ENCODE measurements at regions not wholly inside any gene's neighbourhood (a gene's known extent, or its start where the extent isn't known, plus 50 kb on each side); places are given as distances from the start of the nearest gene placed in this dataset.

GRCh38 chr5:116922532-116922931, 347.9 kb upstream of the SEMA6A start:
- no peaks in the 10 kb centered on the region for H4K20me1 ChIP-seq (ENCODE audit: control insufficient read depth, insufficient read depth)
- no peaks in the 10 kb centered on the region for H3K27me3 ChIP-seq (replicated peaks in 1 of 2; ENCODE audit: control insufficient read depth in 2 of 2, insufficient read depth in 2 of 2, low read length in 1 of 2)
- CTCF ChIA-PET, result no interaction called here
- H3K4me3 ChIP-seq, result no peak overlapping the region
- FAIRE-seq, result peak; percentile 88
- no peaks in the 10 kb centered on the region for H3K36me3 ChIP-seq (ENCODE audit: control insufficient read depth in 2 of 2, insufficient read depth in 2 of 2, low read length in 1 of 2)
- BruUV-seq (replicated peaks), result no TSS peak
- H3K9me3 ChIP-seq (replicated peaks; ENCODE audit: control insufficient read depth, insufficient read depth, low read length), result no peaks in the 10 kb centered on the region
- peak; percentile 93 for ATAC-seq
- peak; percentile 41 for DNase-seq (ENCODE audit: low read depth, low spot score)
- TF ChIP-seq CEBPZ (IDR thresholded peaks at IDR 0.05; ENCODE audit: low read depth, low read length) (no peak), ATF7 (IDR thresholded peaks at IDR 0.05; ENCODE audit: low read depth) (peak; percentile 44; the same call in 1 of the 2 replicates), RELB (IDR thresholded peaks at IDR 0.05; ENCODE audit: low read depth) (0 out of 2 replicates have a peak, but pooled peaks have one; percentile 41), IKZF2 (IDR thresholded peaks at IDR 0.05) (peak; percentile 50; a peak in 3 of 4 replicates), YY1 (IDR thresholded peaks at IDR 0.05; ENCODE audit: low read depth, low read length) (peak; percentile 78), NRF1 (conservative IDR thresholded peaks at IDR 0.05; ENCODE audit: low read depth, low read length) (no peak), MEF2B (IDR thresholded peaks at IDR 0.05; ENCODE audit: partially characterized antibody, poor library complexity, severe bottlenecking) (peak; percentile 46), SPI1 (IDR thresholded peaks at IDR 0.05; ENCODE audit: borderline replicate concordance, insufficient read depth, low read depth, low read length) (peak; percentile 77), BHLHE40 (IDR thresholded peaks at IDR 0.05; ENCODE audit: borderline replicate concordance in 1 of 2, low read depth in 2 of 2, low read length in 1 of 2) (no peak), NBN (IDR thresholded peaks at IDR 0.05) (0 out of 2 replicates have a peak, but pooled peaks have one; percentile 56), MTA2 (IDR thresholded peaks at IDR 0.05; ENCODE audit: low read depth) (peak; percentile 21; the same call in 1 of the 2 replicates), POU2F2 (IDR thresholded peaks at IDR 0.05; ENCODE audit: borderline replicate concordance, low read depth, low read length) (peak; percentile 69; the same call in 1 of the 3 replicates), RUNX3 (IDR thresholded peaks at IDR 0.05; ENCODE audit: low read length) (peak; percentile 48), EGR1 (IDR thresholded peaks at IDR 0.05; ENCODE audit: borderline replicate concordance in 1 of 2, low read depth in 2 of 2, low read length in 2 of 2) (0 out of 3 replicates have a peak, but pooled peaks of 1 of the 2 experiments have one; percentile 16)
- H3K4me2 ChIP-seq (ENCODE audit: control insufficient read depth, insufficient read depth), result no peak overlapping the region
- H2AFZ ChIP-seq (ENCODE audit: control insufficient read depth, low read depth, low read length), result no peak overlapping the region
- in situ Hi-C loops (cut with MboI) (no loop called here), intact Hi-C loops (cut with micrococcal nuclease; ENCODE audit: unreplicated experiment) (no loop called here)
- H3K9ac ChIP-seq (ENCODE audit: control insufficient read depth, insufficient read depth, low read length), result no peak overlapping the region
- no peaks in the 10 kb centered on the region for H3K79me2 ChIP-seq (ENCODE audit: control insufficient read depth, insufficient read depth, low read length)
- H3K27ac ChIP-seq (ENCODE audit: control insufficient read depth, insufficient read depth), result no peak overlapping the region
- RAD21 ChIA-PET (ENCODE audit: unreplicated experiment), result interaction anchor here (0.6 to 2.0 kb wide), 4 partner anchors 37 to 346 kb away, joined by 3 to 7 read pairs (median 4); no protein-coding TSS in a partner anchor
- POLR2A ChIA-PET, result no interaction called here
- SMC1A ChIA-PET (ENCODE audit: uncharacterized antibody, unreplicated experiment), result interaction anchor here (2.2 kb wide), 1 partner anchor 345 kb away, joined by 5 read pairs; no protein-coding TSS in a partner anchor
- peaks cover 2% of the 10 kb centered on the region; the same call in 1 of the 2 replicates for H3K4me1 ChIP-seq (ENCODE audit: control insufficient read depth, insufficient read depth, low read length)

Measured in GM12878 (cell line).